ENCODE measurements at regions not wholly inside any gene's neighbourhood (a gene's known extent, or its start where the extent isn't known, plus 50 kb on each side); places are given as distances from the start of the nearest gene placed in this dataset.

- POLR2A ChIA-PET = no interaction called here
Observed at GRCh38 chr9:87147839-87148238, 200.5 kb upstream of the GAS1 start.

GRCh38 chr9:87148331-87149104 is 201.2 kb upstream of the GAS1 start:
- POLR2A ChIA-PET = no interaction called here

More at GRCh38 chr9:87147839-87148238, 200.5 kb upstream of the GAS1 start:
- CTCF ChIA-PET = no interaction called here

GRCh38 chr9:87149799-87150198 is 202.5 kb upstream of the GAS1 start:
- ChIA-PET CTCF (interaction anchor here (1.4 kb wide), 1 partner anchor 13 kb away, joined by 3 read pairs; no protein-coding TSS in a partner anchor), POLR2A (no interaction called here)

More at GRCh38 chr9:87148331-87149104, 201.2 kb upstream of the GAS1 start:
- CTCF ChIA-PET = no interaction called here

GRCh38 chr9:87152256-87152655 is 204.9 kb upstream of the GAS1 start:
- ChIA-PET CTCF (no interaction called here), POLR2A (no interaction called here)

GRCh38 chr9:87156247-87156646 is 208.9 kb upstream of the GAS1 start:
- POLR2A ChIA-PET = no interaction called here
- CTCF ChIA-PET = no interaction called here

- POLR2A ChIA-PET = no interaction called here
- CTCF ChIA-PET = no interaction called here
Observed at GRCh38 chr9:87157366-87158031, 210.2 kb upstream of the GAS1 start.

GRCh38 chr9:87158765-87159164 is 211.5 kb upstream of the GAS1 start:
- ChIA-PET CTCF (no interaction called here), POLR2A (no interaction called here)

- ChIA-PET CTCF (no interaction called here), POLR2A (no interaction called here)
Observed at GRCh38 chr9:87160148-87161102, 213.1 kb upstream of the GAS1 start.

- CTCF ChIA-PET = no interaction called here
- POLR2A ChIA-PET = no interaction called here
Observed at GRCh38 chr9:87167161-87167560, 219.9 kb upstream of the GAS1 start.

- CTCF ChIA-PET = no interaction called here
- POLR2A ChIA-PET = no interaction called here
Observed at GRCh38 chr9:87167582-87167981, 220.3 kb upstream of the GAS1 start.

- POLR2A ChIA-PET = no interaction called here
- CTCF ChIA-PET = no interaction called here
Observed at GRCh38 chr9:87178302-87178701, 231.0 kb upstream of the GAS1 start.

- POLR2A ChIA-PET = no interaction called here
- CTCF ChIA-PET = no interaction called here
Observed at GRCh38 chr9:87179553-87180340, 232.4 kb upstream of the GAS1 start.

- CTCF ChIA-PET = no interaction called here
- POLR2A ChIA-PET = no interaction called here
Observed at GRCh38 chr9:87180361-87180760, 233.1 kb upstream of the GAS1 start.

- ChIA-PET CTCF (no interaction called here), POLR2A (interaction anchor here (0.6 kb wide), 1 partner anchor 77 kb away, joined by 3 read pairs; no protein-coding TSS in a partner anchor)
Observed at GRCh38 chr9:87180841-87181240, 233.5 kb upstream of the GAS1 start.

GRCh38 chr9:87181670-87182069 is 234.4 kb upstream of the GAS1 start:
- CTCF ChIA-PET = interaction anchor here (0.6 kb wide), 1 partner anchor 138 kb away, joined by 4 read pairs; no protein-coding TSS in a partner anchor
- POLR2A ChIA-PET = no interaction called here

GRCh38 chr9:87184956-87185642 is 237.8 kb upstream of the GAS1 start:
- POLR2A ChIA-PET = no interaction called here
- CTCF ChIA-PET = no interaction called here

- CTCF ChIA-PET = no interaction called here
- POLR2A ChIA-PET = no interaction called here
Observed at GRCh38 chr9:87187656-87188055, 240.3 kb upstream of the GAS1 start.

GRCh38 chr9:87189006-87189405 is 241.7 kb upstream of the GAS1 start:
- POLR2A ChIA-PET = no interaction called here
- CTCF ChIA-PET = no interaction called here

GRCh38 chr9:87193151-87193550 is 245.8 kb upstream of the GAS1 start:
- POLR2A ChIA-PET = no interaction called here
- CTCF ChIA-PET = no interaction called here
